HFF-Myc (cell line): ENCODE measurements at regions not wholly inside any gene's neighbourhood (a gene's known extent, or its start where the extent isn't known, plus 50 kb on each side); places are given as distances from the start of the nearest gene placed in this dataset.

Experiments
- DNase-seq: peaks from one replicate; pipeline ENCODE4 v3.0.0-alpha.2; 2011; ENCODE audit warnings: low read depth; ENCODE audit errors: extremely low read depth
- H3K4me3 ChIP-seq: replicated peaks from 2 replicates; pipeline ENCODE4 v1.5.1; 2011; ENCODE audit warnings: low read depth, mild to moderate bottlenecking, control low read depth, low read length
- TF ChIP-seq, protein P1 (sequence below): IDR thresholded peaks from 2 replicates; pipeline ENCODE4 v1.5.1; 2012; ENCODE audit warnings: mild to moderate bottlenecking, low read depth, low read length, control low read depth; ENCODE audit errors: missing control alignments

DNA sequence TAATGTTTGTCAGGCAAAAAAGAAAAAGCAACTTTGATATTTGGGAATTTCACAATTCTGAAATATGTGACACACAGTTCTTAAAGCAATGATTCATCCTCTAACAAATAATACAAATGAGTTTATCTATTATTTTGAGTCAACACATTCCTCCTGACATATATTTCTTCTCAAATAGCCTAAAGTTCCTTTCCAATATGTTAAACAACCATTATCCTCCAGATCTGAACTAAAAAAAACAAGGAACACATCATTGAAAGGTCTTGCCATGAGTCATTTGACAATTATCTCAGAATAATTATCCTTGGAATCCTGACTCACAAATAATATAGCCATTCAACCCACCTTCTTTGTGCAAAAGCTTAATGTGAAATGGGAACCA is 208.7 kb upstream of the CDIN1 start:
- no peak overlapping the region for H3K4me3 ChIP-seq
- no peak for DNase-seq
- TF ChIP-seq, protein P1, sequence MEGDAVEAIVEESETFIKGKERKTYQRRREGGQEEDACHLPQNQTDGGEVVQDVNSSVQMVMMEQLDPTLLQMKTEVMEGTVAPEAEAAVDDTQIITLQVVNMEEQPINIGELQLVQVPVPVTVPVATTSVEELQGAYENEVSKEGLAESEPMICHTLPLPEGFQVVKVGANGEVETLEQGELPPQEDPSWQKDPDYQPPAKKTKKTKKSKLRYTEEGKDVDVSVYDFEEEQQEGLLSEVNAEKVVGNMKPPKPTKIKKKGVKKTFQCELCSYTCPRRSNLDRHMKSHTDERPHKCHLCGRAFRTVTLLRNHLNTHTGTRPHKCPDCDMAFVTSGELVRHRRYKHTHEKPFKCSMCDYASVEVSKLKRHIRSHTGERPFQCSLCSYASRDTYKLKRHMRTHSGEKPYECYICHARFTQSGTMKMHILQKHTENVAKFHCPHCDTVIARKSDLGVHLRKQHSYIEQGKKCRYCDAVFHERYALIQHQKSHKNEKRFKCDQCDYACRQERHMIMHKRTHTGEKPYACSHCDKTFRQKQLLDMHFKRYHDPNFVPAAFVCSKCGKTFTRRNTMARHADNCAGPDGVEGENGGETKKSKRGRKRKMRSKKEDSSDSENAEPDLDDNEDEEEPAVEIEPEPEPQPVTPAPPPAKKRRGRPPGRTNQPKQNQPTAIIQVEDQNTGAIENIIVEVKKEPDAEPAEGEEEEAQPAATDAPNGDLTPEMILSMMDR: no peak

DNA sequence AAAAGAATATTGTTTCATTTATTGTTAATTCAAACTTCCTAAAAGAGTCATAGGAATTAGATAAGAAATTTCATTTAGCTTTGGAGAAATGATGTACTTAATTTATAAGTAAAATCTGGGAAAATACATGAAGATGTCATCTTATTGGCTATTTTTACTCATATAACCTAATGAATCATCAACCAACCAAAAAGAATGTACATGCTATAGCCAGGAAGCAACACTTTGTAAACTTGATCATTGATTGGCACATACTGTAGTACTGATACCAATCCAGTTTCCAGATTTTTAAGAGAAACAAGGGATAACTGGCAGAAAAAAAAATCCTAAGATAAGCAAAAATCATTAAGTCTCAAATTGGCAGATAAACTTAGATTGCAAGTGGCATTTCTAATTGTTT is 207.9 kb upstream of the CDIN1 start:
- TF ChIP-seq, protein P1: no peak
- no peak overlapping the region for H3K4me3 ChIP-seq
- DNase-seq: no peak

- no peak overlapping the region for H3K4me3 ChIP-seq
- no peak for DNase-seq
- TF ChIP-seq, protein P1: no peak
Observed at GRCh38 chr15:36372968-36373367, 206.5 kb upstream of the CDIN1 start.

DNA sequence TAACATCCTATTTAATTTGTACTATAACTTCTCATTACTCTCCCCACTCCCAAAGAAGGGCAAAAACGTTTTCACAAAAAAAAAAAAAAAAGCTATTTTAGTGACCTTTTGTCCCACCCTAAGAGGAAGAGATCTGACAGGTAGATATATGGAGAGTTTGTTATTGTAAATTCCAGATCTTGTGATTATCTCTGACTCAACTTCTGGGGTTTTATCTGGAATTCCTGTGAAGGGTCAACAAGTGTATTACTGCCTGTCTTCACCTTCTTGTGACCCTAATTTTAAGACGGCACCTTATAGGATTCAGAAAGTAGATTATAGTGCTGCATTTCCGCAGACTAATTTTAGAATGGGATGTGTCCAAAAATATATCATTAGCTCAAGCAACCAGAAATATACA is 205.9 kb upstream of the CDIN1 start:
- no peak overlapping the region for H3K4me3 ChIP-seq
- no peak for DNase-seq
- TF ChIP-seq, protein P1: no peak

GRCh38 chr15:36389107-36389506 is 190.3 kb upstream of the CDIN1 start:
- no peak overlapping the region for H3K4me3 ChIP-seq
- DNase-seq: no peak
- TF ChIP-seq, protein P1: no peak

GRCh38 chr15:36390491-36390890 is 188.9 kb upstream of the CDIN1 start:
- DNase-seq: no peak
- TF ChIP-seq, protein P1: no peak
- no peak overlapping the region for H3K4me3 ChIP-seq

DNA sequence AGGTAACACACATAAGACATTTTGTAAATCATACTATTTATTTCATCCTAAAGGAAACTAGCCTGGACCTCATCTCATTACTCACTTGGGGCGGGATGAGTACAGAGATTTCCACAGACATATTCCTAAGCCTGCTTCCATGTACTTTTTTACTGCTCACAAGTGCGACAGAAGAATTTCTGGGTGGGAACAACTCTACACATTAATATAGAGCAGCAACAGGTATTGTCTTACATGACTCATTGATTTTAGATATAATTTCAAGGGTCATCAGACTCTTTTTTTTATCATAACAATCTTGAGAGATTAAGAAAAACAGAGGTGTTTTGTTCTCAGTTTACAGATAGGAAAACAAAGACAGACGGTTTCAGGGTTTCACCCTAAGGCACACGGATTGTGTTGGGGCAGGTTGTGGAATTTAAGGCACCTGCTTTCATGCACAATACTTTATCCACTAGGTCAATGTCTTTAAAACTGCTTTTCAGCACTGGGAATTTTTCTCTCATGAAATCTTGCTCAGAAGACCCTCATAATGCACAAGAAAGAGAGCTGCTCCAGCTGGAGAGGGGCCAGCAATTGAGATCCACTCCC is 186.7 kb upstream of the CDIN1 start:
- TF ChIP-seq, protein P1: no peak
- DNase-seq: no peak
- no peak overlapping the region for H3K4me3 ChIP-seq
